ENCODE measurements at regions not wholly inside any gene's neighbourhood (a gene's known extent, or its start where the extent isn't known, plus 50 kb on each side); places are given as distances from the start of the nearest gene placed in this dataset.

DNA sequence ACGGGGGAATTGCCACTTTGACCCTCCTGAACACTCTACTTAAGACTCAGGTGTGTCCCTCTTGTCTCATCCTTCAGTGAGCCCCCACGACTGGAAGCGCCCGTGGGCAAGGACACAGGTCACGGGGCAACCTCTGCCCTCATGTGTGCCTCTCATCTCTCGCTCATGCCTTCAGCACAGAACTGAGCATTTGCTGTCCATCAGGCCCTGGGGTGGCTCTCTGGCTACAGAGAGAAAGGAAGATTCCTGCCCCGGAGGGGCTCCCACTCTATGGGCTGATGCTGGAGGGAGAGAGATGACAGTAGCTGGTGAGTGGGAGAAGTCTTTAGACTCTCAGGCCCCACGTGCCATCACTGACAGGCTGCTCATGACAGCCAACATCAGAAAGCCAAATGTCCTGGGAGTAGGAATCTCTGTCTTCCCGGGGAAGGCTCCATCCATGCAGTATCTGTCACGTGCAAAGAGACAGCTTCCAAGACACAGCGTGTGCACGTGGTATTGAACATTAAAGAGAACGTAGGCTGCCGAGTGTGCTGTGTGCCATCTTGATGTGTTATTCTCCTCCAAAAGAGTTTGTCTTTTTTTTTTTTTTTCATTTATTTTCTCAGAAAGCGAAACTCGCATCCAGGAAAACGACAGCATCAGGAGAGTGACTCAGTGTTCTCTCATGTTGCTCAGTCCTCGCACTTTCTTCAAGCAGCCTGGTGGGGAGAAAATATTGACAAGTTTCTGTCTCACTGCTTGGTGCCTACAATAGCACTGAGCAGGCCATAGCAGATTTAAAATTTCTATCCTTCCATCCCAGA is 190.5 kb downstream of the GAS1 start:
- DNase-seq = no peak

DNA sequence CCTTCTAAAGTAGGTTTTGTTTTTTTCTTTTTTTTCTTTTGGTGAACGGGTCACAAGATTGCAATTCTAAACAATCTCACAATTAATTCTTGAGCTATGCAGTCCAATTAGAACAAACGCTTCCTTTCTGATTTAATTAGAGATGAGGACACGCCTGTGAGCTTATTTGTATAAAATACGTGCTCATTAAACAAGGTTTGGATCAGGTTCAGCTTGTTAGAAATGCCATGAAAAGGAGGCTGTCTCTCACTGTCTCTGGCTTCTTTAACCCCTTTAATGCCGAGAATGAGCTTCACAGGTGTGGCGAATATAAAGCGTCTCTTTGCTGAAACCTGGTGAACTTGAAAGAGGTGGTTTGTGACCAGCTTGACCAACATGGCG is 191.8 kb downstream of the GAS1 start:
- no peak for DNase-seq

DNA sequence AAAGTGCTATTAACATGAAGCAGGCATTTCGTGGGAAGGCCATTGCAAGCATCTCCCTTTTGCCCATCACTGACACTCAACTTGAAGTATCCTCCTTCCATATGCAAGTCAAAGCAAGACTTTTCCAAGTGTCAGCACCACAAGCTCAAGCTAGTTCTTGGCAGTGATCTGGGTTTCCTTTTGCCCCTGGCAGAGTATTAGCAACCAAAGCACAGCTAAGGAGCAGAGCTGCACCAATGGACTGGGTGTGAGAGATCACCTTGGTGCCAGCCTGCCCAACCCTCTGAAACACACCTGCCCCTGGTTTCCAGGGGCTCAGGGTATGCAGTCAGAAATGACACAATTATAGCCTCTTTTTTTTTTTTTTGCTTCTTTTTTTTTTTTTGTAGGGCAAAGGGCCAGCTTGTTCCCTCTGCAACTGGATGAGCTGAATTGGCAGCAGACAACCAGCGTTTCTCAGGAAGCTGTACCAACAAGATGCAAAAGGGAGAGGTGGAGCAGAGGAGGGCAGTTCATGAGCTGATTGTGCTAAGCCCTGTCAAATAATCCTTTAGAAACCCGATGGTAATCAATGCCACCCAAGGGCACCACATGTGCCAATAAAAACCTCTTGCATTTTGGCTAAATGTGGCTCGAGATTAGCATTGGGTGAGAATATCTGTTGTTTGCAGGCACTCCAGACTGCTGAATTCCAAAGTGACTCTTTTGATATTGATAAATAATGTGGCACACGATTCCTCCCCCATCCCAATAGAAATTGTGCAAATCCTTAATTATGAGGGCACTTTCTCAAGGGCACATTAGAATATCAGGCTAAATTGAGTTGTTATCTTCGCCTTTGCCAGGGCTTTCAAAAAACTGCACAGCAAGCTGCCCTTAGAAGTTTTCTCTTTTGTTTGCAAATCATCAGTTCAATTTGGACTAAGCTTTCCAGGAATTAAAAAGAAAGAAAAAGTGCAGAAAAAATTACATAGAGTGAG is 192.4 kb downstream of the GAS1 start:
- DNase-seq = no peak

DNA sequence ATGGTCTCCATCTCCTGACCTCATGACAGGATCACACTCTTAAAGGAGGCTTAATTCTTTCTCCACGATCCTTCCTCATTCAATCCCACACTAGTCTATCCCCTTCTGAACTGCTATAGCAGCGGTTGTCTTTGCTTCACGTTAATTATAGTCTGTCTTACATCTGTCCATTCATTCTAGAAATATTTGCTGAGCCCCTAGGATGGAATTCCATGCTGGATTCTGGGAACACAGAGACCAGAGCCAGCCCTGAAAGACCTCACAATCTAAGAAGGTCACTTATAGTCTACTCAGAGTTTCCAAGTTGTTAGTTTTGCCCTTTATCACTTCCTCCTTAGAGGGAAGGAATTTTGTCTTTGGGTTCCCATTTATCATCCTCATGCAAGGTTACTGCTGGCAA is 193.5 kb downstream of the GAS1 start:
- DNase-seq = no peak

DNA sequence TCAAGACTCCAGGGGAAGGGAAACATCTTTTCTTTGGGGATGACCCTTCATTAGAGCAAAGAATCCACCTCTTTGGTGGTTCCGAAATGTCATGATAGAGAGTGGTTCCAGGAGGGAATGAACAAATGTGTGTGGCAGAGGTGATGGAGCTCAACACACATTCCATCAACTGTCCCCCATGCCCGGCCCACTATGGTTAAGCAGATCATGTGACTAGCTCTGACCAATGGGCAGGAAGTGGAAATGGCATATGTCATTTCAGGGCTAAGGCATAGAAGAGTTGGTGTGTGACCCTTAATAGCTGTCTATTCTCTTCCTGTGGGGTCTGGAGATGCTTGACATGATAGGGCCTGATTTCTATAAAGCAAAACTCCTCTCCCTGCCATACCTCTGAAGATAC is 194.6 kb downstream of the GAS1 start:
- DNase-seq = no peak

DNA sequence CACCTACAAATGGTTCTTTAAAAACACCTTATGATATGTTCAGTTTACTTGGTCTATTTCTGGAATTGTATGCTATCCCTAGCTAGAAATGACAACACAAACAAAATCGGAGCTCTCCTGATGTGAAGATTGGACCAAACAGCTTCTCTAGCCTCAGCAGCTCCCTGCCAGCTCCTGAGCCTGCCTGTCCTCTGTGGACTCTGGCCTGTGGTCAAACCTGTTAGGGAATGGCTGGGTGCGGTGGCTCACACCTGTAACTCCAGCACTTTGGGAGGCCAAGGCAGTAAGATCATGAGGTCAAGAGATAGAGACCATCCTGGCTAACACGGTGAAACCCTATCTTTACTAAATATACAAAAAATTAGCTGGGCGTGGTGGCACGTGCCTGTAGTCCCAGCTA is 195.3 kb downstream of the GAS1 start:
- DNase-seq = no peak

DNA sequence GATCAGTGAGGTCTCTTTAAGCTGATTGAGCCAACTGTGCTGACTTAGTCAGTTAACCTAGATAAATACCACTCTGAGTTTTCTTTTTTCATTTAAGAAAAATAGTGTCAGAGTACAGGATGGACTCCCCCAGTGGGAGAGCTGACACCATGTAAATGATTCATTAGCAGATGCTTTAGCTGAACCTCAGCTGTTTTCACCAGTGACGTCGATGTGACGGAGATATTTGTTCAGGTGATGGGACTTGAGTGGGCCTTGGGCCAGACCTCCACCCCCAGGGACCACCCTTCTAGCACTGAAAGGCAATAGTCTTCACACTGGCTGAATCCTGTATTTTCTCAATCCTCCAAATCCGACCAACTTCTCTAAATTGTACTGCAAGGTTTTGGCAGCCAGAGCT is 196.1 kb downstream of the GAS1 start:
- no peak for DNase-seq

DNA sequence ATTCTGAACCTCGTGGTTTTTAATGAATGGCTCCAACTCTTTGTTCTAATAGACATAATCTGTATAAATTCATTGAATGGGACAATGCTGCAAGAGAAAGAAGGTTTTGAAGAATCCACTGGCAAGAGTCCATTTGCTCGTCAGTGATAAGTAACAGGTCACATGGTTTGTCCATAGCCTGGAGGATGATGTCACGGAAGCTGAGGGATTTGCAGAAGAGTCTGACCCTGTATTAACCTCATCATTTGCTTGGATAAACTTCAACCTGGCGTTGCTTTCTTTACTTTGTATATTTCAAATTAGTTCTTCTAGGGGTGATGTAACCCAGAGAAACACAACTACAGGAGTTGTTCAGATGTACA is 197.4 kb downstream of the GAS1 start:
- DNase-seq = no peak

DNA sequence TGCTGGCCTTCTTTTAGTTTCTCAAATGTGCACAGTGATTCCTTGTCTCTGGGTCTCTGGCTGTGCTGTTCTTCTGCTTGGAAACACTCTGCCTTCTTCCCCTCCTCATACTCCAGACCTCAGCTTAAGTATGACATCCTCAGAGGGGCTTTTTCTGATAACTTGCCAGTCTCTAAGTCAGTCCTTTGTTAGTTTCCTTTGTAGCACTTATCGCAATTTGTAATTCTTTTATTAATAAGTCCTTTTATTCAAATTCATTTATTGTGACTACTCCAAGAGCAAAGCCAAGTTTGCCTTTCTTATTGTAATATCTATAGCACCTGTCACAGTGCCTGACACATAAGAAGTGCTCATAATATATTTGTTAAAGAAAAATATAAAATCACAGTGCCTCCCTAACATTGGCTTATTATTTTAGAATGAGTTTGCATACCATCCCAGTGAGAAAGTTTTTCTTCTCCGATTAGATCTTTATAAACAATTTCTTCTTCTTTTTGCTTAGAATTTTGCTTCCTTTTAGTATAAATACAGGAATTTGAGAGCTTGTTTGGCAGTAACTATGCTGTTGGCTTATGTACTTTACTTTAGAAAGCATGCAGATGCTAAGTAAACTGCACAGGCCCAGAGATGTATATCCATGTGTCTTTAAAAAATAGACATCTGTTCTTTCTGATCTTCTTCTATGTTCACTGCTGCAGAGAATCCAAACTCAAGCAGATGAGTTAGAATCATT is 198.0 kb downstream of the GAS1 start:
- DNase-seq = no peak

DNA sequence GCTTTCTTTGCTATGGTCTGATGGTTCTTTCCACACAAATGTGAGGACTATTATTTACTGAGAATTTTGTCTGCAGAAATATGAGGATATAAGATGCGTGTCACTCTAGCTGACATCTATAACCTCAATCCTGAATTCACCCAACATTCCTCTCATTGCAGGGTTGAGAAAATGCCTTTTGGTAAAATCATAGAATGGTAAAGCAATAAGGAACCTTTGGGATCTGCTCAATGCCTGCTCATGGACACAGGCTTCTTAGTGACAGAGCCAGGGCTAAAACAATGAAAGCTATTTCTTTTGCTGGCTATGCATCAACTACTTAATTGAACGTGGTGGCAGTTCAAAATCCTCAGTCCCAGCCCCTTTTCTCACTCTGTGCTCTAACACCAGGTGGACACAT is 199.6 kb downstream of the GAS1 start:
- DNase-seq = no peak

DNA sequence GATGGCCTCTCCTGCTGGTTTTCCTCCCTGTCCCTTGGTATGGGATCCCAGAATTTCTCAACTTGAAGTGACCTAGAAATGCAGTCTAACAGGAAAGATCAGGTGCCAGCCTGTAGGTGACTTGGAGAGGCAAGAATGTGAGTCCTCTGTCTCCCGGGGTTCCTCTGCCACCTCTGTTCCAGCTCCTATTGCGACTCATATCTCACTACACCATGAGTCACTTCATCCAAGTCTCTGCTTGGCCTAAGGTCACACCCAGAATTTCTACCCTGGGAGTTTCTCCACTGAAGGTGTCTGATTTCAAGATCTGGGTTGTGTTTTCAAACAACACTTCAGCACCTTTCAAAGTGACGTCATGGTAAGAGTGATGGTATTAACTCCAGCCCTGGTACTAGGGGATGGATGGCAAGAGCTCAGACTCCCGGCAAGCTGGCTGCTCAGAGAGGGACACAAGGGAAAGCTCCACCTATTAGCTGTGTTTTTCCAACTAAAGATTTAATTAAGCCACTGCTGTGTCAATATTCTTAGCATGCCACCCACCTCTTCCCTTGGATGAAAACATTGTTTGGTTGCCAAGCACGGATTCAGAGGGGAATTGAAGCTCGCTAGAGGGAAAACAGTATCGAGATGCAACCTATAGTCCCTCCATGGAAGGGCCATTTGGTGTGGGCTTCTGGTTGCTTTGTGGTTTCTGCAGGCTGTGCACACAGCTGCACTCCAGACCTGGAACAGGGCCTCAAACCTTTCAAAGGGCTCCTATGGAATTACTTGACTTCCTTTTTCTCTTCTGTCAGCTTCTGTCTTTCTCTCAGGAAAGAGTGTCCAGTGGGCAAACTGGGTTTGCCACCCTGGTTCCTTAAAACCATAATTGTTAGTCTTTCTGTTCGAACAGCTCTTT is 205.7 kb downstream of the GAS1 start:
- DNase-seq = no peak

DNA sequence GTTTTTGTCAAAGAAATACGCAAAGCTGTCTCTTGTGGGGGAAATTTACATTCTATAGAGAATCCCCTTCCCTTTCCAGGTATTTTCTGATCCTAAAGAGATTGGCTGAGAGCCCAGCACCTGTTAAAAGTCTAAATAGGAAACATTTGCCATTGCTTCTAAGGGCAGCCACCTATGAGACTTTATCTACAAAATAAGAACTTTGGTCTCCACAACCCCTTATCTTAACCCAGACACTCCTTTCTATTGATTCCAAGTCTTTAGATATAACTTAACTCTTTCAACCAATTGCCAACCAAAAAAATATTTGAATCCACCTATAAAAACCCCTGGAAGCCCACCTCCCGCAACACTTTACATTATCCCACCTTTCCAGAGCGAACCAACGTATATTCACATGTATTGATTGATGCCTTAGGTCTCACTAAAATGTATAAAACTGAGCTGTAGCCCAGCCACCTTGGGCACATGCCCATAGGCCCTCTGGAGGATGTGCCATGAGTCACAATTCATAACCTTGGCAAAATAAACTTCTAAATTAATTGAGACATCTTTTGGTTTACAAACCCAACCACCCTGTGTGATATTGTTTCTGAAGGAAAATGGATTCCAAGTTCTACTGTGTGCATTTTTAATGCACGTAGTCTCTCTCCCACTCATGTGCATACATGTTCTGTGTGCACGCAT is 211.4 kb downstream of the GAS1 start:
- no peak for DNase-seq

DNA sequence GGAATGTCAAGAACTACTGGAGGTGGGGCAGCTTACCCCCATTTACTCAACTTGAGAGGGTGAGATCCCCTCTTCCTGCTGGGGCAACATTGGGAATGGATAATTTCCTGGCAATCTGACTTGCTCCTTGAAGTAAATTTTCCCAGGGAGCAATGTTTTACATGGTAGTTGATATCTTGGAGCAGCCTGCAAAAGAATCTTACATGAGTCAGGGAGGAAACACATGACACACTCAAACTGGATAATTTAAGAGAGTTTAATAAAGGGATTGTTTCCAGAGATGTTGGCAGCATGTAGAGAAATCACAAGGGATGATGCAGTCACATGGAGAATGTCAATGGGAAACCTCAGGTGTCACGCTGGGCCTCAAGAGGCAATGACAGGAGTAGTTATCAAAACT is 212.5 kb downstream of the GAS1 start:
- DNase-seq = no peak

DNA sequence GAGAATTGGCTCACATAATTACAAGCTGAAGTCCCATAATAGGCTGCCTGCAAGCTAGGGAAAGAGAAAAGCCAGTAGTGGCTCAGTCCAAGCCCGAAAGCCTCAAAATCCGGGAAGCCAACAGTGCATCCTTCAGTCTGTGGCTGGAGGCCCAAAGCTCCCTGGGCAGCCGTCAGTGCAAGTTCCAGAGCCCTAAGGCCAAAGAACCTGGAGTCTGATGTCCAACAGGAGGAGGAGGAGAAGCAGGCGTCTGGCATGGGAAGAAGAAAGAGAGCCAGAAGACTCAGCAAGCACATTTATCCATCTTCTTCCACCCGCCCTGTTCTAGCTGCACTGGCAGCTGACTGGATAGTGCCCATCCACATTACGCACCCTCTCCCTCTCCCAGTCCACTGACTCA is 213.4 kb downstream of the GAS1 start:
- DNase-seq = no peak

DNA sequence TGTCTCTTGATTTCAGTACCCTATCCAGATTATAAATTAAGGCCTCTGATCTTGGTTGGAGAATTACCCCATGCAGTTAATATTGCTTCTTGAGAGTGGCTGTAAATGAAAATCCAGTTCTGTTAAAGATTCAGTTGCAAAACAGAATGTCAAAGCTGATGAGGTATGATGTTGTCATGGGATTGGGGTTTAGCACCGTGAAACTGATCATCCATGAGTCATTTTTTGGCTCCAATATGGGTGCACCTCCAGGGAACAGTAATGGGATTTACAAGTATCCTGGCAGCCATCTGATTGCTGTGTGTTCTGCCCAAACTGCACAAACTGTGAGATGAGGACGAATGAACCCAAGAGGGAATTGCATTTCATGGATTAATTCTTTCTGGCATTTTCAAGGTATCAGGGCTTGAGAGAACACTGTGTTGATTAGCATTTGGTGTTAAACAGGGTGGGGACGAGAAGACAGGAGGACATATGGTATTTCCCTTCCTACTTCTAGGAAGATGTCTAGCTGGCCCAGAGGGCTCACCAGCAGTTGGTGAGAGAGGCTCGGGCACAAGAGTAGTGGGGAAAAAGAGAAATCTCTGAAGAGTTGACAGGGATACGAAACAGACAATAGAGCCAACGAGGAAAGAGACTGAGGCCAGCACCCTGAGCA is 214.7 kb downstream of the GAS1 start:
- no peak for DNase-seq

DNA sequence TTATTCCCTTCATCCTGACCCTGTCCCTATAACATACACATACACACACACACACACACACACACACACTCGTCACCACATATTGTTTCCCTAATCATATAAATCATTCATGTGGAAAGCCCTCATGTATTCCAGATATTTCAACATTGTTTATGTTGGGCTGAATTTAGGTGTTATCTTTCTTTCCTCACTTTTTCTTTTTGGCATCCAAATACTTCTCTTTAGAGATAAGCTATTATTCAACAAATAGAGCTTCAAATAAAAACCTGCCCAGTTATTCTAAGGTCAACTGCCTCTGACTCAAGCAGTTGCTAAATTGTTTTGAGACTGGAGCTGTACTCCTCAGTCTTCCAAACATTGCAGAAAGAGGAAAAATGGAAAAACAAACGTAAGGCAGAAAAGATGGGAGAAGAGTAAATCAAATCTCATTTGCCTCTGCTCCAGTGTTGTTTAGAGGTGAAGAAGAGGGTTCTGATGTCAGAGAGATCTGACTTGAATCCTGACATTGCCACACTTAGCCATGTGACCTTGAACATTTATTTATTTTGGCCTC is 215.7 kb downstream of the GAS1 start:
- no peak for DNase-seq

DNA sequence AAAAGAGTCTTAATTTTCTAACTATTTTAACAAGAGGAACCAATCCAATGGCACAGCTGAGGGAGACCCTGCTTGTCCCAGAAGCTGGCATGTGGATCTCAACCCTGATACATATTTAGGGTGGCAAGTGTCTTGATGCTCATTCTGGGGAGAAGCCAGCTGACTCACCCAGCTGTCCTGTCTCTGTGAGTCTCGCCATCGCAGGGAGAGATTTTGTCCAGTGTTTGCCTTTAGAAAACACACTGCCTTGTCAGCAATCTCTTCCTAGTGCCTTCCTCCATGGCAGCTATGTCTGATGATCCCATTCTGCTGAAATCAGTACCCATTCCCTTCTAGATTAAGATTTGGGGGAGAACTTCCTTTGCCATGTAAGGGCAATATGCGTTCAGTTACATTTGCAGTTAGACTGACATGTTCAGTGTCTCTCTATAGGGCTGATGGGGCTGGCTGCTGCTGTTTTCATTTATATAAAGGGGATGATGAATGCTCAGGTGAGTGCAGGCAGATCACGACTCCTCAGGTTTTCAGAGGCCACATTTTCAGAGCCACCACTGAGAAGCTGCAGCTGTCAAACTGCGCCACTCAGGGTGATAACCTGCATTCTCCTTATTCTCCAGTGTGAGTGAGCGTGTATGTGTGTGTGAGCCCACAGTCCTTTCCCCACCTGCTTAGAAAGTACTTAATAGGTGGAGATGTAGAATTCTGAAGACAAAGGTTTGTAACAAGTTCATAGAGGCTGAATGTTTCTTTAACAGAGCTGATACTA is 217.0 kb downstream of the GAS1 start:
- no peak for DNase-seq

DNA sequence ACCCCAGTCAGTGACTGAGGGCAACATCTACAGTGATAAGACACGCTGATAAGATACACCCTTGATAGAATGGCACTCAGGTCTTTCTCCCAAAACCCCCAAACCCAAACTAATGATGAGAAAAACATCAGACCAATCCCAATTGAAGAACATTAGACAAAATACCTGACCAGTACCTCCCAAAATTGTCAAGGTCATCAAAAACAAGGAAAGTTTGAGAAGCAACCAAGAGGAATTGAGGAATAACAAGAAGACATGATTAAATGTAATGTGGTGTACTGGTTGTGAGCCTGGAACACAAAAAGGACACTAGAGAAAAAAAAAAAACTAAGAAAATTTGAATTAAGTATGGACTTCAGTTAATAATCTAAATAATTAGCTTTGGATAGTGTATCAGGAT is 222.8 kb downstream of the GAS1 start:
- DNase-seq = no peak

DNA sequence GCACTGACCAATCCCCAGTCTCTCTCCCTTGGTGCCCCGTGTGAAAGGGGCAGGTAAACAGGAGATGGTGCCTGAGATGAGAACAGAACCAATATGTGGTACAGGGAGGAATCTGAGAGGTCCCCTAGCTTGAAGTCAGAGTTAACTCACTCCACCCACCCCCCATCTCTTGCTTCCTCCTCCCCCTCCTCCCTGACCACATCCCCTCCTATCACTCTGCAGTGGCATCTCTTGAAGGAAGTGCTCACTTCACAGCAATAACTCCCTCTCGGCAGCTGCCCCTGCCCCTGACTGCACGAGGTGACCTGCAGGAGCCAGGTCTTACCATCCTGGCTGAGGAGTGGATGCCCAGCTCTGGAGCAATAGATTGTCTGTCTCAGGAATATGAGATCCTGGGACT is 224.0 kb downstream of the GAS1 start:
- no peak for DNase-seq

DNA sequence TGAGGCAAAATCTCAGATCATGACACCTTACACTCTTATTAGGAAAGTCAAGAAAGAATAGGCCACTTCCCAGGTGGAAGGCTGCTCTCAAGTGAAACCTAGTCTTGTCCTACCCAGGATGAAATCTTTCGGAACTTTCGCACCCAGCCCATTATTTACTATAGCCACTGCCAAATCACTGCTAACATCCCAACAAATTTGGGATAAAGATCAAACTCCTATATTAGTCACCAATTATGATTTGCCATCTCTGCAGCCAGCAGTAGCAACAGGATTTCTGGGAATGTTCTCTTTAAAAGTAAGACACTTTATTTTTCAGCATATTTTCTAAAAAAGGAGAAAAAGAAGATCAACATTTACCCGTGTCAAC is 224.6 kb downstream of the GAS1 start:
- DNase-seq = no peak

All from hematopoietic multipotent progenitor cell treated with erythropoietin and hydrocortisone succinate and interleukin-3 and kit ligand, for 6 days (in vitro differentiated cells).